PC-9 (cell line): ENCODE measurements at regions not wholly inside any gene's neighbourhood (a gene's known extent, or its start where the extent isn't known, plus 50 kb on each side); places are given as distances from the start of the nearest gene placed in this dataset.

Source experiments
- CTCF ChIP-seq: fragments of 200-600 bp; sonication (generic); conservative IDR thresholded peaks from 2 replicates; pipeline ENCODE4 v1.6.1; 2017; ENCODE audit warnings: mixed run types, antibody characterized with exemption, mild to moderate bottlenecking, moderate library complexity
- EZH2 ChIP-seq: fragments of 200-600 bp; sonication (generic); IDR thresholded peaks from 2 replicates; pipeline ENCODE4 v1.8.0; 2017; ENCODE audit warnings: antibody characterized with exemption, low read depth

- no peak for TF ChIP-seq CTCF
- TF ChIP-seq EZH2 = no peak
Observed at GRCh38 chr5:99378443-99378842, 449.6 kb upstream of the CHD1 start.
